ENCODE measurements at regions not wholly inside any gene's neighbourhood (a gene's known extent, or its start where the extent isn't known, plus 50 kb on each side); places are given as distances from the start of the nearest gene placed in this dataset.

- TF ChIP-seq, protein P1, sequence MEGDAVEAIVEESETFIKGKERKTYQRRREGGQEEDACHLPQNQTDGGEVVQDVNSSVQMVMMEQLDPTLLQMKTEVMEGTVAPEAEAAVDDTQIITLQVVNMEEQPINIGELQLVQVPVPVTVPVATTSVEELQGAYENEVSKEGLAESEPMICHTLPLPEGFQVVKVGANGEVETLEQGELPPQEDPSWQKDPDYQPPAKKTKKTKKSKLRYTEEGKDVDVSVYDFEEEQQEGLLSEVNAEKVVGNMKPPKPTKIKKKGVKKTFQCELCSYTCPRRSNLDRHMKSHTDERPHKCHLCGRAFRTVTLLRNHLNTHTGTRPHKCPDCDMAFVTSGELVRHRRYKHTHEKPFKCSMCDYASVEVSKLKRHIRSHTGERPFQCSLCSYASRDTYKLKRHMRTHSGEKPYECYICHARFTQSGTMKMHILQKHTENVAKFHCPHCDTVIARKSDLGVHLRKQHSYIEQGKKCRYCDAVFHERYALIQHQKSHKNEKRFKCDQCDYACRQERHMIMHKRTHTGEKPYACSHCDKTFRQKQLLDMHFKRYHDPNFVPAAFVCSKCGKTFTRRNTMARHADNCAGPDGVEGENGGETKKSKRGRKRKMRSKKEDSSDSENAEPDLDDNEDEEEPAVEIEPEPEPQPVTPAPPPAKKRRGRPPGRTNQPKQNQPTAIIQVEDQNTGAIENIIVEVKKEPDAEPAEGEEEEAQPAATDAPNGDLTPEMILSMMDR (IDR thresholded peaks at IDR 0.05; ENCODE audit: low read depth, low read length, poor library complexity, severe bottlenecking) = no peak
- no peak for TF ChIP-seq EZH2phosphoT487 (IDR thresholded peaks at IDR 0.05; ENCODE audit: borderline replicate concordance, low read length)
Measured at GRCh38 chr19:57016491-57016890, 103.3 kb upstream of the USP29 start.
